ENCODE measurements at regions not wholly inside any gene's neighbourhood (a gene's known extent, or its start where the extent isn't known, plus 50 kb on each side); places are given as distances from the start of the nearest gene placed in this dataset.

DNA sequence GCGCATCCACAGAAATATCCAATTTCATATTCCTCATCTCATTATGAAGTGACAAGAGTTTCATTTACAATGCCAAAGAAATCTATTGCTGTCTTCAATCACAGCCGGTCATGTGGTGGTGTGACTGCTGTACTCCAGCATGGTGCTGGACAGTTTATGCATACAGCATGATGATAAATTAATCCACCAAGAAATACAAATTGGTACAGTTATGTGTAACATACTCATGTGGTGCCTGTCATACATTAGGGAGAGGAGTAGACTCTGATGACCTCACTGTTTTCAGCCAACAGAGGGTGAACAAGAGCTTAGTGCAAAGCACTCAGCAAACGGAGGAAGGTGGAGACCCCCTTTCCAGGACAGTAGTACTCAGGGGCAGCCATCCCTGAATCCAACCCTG lies 178.4 kb upstream of the SYNDIG1 start:
- no peak overlapping the region for H3K4me3 Mint-ChIP-seq (ENCODE audit: unreplicated experiment)
- H3K9me3 Mint-ChIP-seq (ENCODE audit: unreplicated experiment): no peaks in the 10 kb centered on the region
- DNase-seq (ENCODE audit: low spot score): no peak
- TF ChIP-seq, protein P1, sequence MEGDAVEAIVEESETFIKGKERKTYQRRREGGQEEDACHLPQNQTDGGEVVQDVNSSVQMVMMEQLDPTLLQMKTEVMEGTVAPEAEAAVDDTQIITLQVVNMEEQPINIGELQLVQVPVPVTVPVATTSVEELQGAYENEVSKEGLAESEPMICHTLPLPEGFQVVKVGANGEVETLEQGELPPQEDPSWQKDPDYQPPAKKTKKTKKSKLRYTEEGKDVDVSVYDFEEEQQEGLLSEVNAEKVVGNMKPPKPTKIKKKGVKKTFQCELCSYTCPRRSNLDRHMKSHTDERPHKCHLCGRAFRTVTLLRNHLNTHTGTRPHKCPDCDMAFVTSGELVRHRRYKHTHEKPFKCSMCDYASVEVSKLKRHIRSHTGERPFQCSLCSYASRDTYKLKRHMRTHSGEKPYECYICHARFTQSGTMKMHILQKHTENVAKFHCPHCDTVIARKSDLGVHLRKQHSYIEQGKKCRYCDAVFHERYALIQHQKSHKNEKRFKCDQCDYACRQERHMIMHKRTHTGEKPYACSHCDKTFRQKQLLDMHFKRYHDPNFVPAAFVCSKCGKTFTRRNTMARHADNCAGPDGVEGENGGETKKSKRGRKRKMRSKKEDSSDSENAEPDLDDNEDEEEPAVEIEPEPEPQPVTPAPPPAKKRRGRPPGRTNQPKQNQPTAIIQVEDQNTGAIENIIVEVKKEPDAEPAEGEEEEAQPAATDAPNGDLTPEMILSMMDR (IDR thresholded peaks at IDR 0.05; ENCODE audit: unreplicated experiment): no peak
- no peak overlapping the region for H3K27ac Mint-ChIP-seq (ENCODE audit: unreplicated experiment)
- no peaks in the 10 kb centered on the region for H3K27me3 Mint-ChIP-seq (ENCODE audit: unreplicated experiment)
- peaks cover 4% of the 10 kb centered on the region for H3K4me1 Mint-ChIP-seq (ENCODE audit: unreplicated experiment)
- no peaks in the 10 kb centered on the region for H3K36me3 Mint-ChIP-seq (ENCODE audit: low read depth, unreplicated experiment)

DNA sequence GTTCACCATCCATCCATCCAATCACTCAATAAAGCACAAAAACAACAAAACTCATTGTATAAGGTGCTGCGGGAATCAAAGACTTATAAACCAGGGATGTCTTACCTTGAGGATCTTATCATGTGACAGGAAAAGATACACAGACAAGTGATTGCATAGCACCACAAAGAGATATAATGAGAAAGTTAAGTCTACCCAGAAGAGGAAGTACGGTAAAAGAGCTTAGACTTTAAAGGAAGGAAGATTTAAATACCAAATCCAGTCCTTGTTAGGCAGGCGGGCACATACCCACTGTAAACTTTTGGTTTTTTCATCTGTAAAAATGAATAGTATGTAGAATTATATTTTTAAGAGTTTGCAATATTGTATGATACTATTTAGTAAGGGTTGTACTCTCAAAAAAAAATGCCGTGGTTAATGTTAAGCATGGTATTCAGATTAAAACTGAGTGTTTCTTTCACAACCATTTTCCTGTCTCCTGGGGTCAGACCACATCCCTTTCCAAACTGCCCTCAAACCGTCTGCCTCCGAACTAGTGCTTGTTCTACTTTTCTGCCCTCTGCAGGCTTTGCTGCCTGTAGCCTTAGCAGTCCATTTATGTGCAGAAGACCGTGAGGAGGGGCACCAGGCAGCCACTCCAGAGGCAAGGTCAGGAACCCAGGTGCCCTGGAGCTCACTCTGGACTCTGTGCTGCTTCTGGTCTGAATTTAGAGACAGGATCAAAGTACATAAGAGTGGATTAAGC lies 179.5 kb upstream of the SYNDIG1 start:
- Mint-ChIP-seq H3K9me3 (ENCODE audit: unreplicated experiment) (no peaks in the 10 kb centered on the region), H3K27me3 (ENCODE audit: unreplicated experiment) (no peaks in the 10 kb centered on the region), H3K27ac (ENCODE audit: unreplicated experiment) (no peak overlapping the region), H3K36me3 (ENCODE audit: low read depth, unreplicated experiment) (no peaks in the 10 kb centered on the region), H3K4me1 (ENCODE audit: unreplicated experiment) (peaks cover 4% of the 10 kb centered on the region), H3K4me3 (ENCODE audit: unreplicated experiment) (no peak overlapping the region)
- DNase-seq (ENCODE audit: low spot score): no peak
- TF ChIP-seq, protein P1 (IDR thresholded peaks at IDR 0.05; ENCODE audit: unreplicated experiment): no peak

DNA sequence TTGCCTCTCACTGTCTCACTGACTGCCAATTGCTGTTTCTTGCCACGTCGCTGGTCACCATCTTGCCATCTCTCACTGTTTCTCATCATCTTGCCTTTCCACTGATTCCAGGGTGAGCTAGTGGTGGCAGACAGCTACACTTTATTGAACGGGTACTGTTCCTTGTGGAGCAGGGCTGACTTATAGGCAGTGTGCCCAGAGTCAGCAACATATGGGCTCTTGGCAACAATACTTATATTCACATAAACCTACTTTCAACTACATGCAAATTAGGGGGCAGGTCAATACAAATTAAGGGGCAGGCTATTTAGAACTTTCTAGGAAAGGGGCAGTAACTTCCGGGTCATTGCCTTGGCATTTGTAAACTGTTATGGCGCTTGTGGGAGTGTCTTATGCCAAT lies 186.2 kb upstream of the SYNDIG1 start:
- H3K27ac Mint-ChIP-seq (ENCODE audit: unreplicated experiment): no peak overlapping the region
- no peak for DNase-seq (ENCODE audit: low spot score)

DNA sequence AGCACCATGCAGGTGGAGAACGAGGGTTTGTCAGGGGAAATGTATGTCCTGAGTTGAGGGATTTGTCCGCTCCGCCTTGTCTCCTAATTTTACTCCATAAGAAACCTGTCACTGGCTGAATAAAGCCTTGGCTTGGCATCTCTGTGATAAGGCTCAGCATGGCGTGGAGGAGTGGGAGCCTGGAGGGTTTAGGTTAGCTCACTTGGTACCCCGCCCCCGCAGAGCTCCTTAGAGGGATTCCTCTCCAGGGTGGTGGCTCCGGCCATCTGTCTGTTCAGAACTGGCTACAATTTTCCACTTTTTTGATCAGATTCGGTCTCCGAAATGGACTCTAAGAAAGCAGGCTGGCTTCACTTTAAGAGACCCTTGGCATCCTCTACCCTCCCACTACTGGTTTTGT lies 192.2 kb upstream of the SYNDIG1 start:
- H3K27ac Mint-ChIP-seq (ENCODE audit: unreplicated experiment): no peak overlapping the region
- no peaks in the 10 kb centered on the region for H3K4me1 Mint-ChIP-seq (ENCODE audit: unreplicated experiment)
- H3K4me3 Mint-ChIP-seq (ENCODE audit: unreplicated experiment): no peak overlapping the region
- no peaks in the 10 kb centered on the region for H3K36me3 Mint-ChIP-seq (ENCODE audit: low read depth, unreplicated experiment)
- H3K27me3 Mint-ChIP-seq (ENCODE audit: unreplicated experiment): no peaks in the 10 kb centered on the region
- H3K9me3 Mint-ChIP-seq (ENCODE audit: unreplicated experiment): no peaks in the 10 kb centered on the region
- TF ChIP-seq, protein P1 (IDR thresholded peaks at IDR 0.05; ENCODE audit: unreplicated experiment): no peak
- no peak for DNase-seq (ENCODE audit: low spot score)

More for the DNA sequence above, 186.2 kb upstream of the SYNDIG1 start:
- Mint-ChIP-seq H3K4me3 (ENCODE audit: unreplicated experiment) (no peak overlapping the region), H3K27me3 (ENCODE audit: unreplicated experiment) (no peaks in the 10 kb centered on the region), H3K4me1 (ENCODE audit: unreplicated experiment) (no peaks in the 10 kb centered on the region), H3K9me3 (ENCODE audit: unreplicated experiment) (no peaks in the 10 kb centered on the region), H3K36me3 (ENCODE audit: low read depth, unreplicated experiment) (no peaks in the 10 kb centered on the region)
- TF ChIP-seq, protein P1 (IDR thresholded peaks at IDR 0.05; ENCODE audit: unreplicated experiment): no peak

DNA sequence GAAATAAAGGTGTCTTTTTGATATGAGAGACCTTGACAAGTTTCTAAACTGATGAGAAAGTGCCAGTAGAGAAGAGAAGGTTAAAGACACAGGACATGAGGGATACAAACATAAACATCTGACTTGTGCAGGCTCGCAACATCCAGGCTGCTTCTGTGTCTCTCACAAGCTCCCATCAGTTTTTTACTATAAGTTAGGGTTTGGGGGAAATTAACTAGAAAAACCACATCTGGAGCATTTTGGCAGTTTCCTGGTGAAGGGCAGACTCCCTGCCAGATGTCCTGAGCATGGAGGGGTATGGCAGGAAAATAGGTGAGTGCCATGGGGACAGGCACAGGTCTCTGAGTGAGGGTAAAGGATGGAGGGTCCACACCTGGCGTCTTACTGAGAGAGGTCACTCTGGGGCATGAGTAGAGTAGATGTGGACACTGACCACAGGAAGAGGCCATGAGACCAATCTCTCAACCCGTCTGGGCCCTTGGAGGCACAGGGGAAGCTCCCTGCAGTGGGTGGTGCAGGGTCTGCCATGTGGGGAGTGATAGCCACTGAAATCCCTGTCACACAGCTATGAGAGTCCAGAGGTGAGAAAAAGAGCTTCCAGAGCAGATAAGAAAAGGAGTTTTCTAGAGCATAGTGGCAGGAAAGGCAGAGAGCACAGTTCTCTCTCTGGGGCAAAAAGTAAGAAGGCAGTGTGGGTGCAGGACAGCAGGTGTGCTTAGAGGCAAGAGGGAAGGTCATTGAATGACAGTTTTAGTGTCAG lies 193.3 kb upstream of the SYNDIG1 start:
- DNase-seq (ENCODE audit: low spot score): no peak
- TF ChIP-seq, protein P1 (IDR thresholded peaks at IDR 0.05; ENCODE audit: unreplicated experiment): no peak
- no peaks in the 10 kb centered on the region for H3K9me3 Mint-ChIP-seq (ENCODE audit: unreplicated experiment)
- no peak overlapping the region for H3K27ac Mint-ChIP-seq (ENCODE audit: unreplicated experiment)
- H3K4me1 Mint-ChIP-seq (ENCODE audit: unreplicated experiment): no peaks in the 10 kb centered on the region
- H3K36me3 Mint-ChIP-seq (ENCODE audit: low read depth, unreplicated experiment): no peaks in the 10 kb centered on the region
- H3K4me3 Mint-ChIP-seq (ENCODE audit: unreplicated experiment): no peak overlapping the region
- H3K27me3 Mint-ChIP-seq (ENCODE audit: unreplicated experiment): no peaks in the 10 kb centered on the region
